ENCODE measurements at regions not wholly inside any gene's neighbourhood (a gene's known extent, or its start where the extent isn't known, plus 50 kb on each side); places are given as distances from the start of the nearest gene placed in this dataset.

GRCh38 chr12:11946161-11946560 is 124.6 kb upstream of the BCL2L14 start:
- DNase-seq: peak in 1 of 51 donors; percentile 19

GRCh38 chr12:11947213-11947612 is 123.5 kb upstream of the BCL2L14 start:
- DNase-seq: no peak

GRCh38 chr12:11949738-11950411 is 120.9 kb upstream of the BCL2L14 start:
- peak in 15 of 51 donors; percentile 1 to 53 (median 13) for DNase-seq

GRCh38 chr12:11951209-11951608 is 119.5 kb upstream of the BCL2L14 start:
- DNase-seq: no peak

- no peak for DNase-seq
Measured at GRCh38 chr12:11953523-11953922, 117.2 kb upstream of the BCL2L14 start.

- no peak for DNase-seq
Measured at GRCh38 chr12:11954181-11954580, 116.6 kb upstream of the BCL2L14 start.

GRCh38 chr12:11958221-11959091 is 112.3 kb upstream of the BCL2L14 start:
- no peak for DNase-seq

- no peak for DNase-seq
Measured at GRCh38 chr12:11959117-11959823, 111.5 kb upstream of the BCL2L14 start.

GRCh38 chr12:11960646-11961045 is 110.1 kb upstream of the BCL2L14 start:
- DNase-seq: no peak

GRCh38 chr12:11961686-11962085 is 109.1 kb upstream of the BCL2L14 start:
- DNase-seq: no peak

GRCh38 chr12:11962860-11963259 is 107.9 kb upstream of the BCL2L14 start:
- DNase-seq: no peak

GRCh38 chr12:11963841-11964471 is 106.8 kb upstream of the BCL2L14 start:
- no peak for DNase-seq

GRCh38 chr12:11965258-11965910 is 105.4 kb upstream of the BCL2L14 start:
- DNase-seq: no peak

- DNase-seq: no peak
Measured at GRCh38 chr12:11967376-11968047, 103.2 kb upstream of the BCL2L14 start.

- DNase-seq: no peak
Measured at GRCh38 chr12:11968048-11968383, 102.7 kb upstream of the BCL2L14 start.

- no peak for DNase-seq
Measured at GRCh38 chr12:11968516-11968915, 102.2 kb upstream of the BCL2L14 start.

GRCh38 chr12:11969437-11970154 is 101.1 kb upstream of the BCL2L14 start:
- no peak for DNase-seq

- no peak for DNase-seq
Measured at GRCh38 chr12:11970155-11970520, 100.6 kb upstream of the BCL2L14 start.

GRCh38 chr12:11973396-11973795 is 97.3 kb upstream of the BCL2L14 start:
- DNase-seq: no peak

GRCh38 chr12:11976005-11976404 is 94.7 kb upstream of the BCL2L14 start:
- no peak for DNase-seq

Measured in hypothalamus (tissue), 51 donors.